A549 (cell line): ENCODE measurements at regions not wholly inside any gene's neighbourhood (a gene's known extent, or its start where the extent isn't known, plus 50 kb on each side); places are given as distances from the start of the nearest gene placed in this dataset.

Experiments used
- ATAC-seq, 2 experiments: fragments of 200-7000 bp in 1 of 2; fragments of >200 bp in 1 of 2; cut with Nextera tagmentation in 1 of 2; cut with Tn5 transposase in 1 of 2; 3 replicates each; pipeline versions ENCODE4 v1.8.0 to v1.9.1; 2018 to 2020; ENCODE audit warnings: mild to moderate bottlenecking in 1 of 2, moderate library complexity in 1 of 2
- CTCF ChIA-PET: fragments of 300-600 bp; sonication (Branson Sonifier 250); formaldehyde crosslinking; extraction: SDS; loops from one replicate; lab custom pipeline; 2021; ENCODE audit warnings: antibody characterized with exemption, inconsistent platforms; lab: Yijun Ruan, JAX
- POLR2A ChIA-PET: fragments of 350-600 bp; formaldehyde crosslinking; extraction: SDS; loops from one replicate; lab custom pipeline; 2021; ENCODE audit warnings: antibody characterized with exemption, inconsistent platforms; lab: Yijun Ruan, JAX
- DNase-seq, 2 experiments: peaks; one replicate each; pipeline versions ENCODE4 v3.0.0 to v3.0.0-alpha.2; 2011 to 2016; ENCODE audit warnings: low read depth in 1 of 2, low spot score in 1 of 2
- FAIRE-seq: peaks from 2 replicates; lab custom pipeline; 2011; peaks lifted over from hg19 to GRCh38; lab: Jason Lieb, UNC
- H3K27ac ChIP-seq, 2 experiments: fragments of >200 bp; sonication (Bioruptor Twin); formaldehyde crosslinking; 3 replicates each; pipeline ENCODE4 v1.5.1; 2016 to 2017
- H3K4me1 ChIP-seq: fragments of >200 bp; sonication (Bioruptor Twin); formaldehyde crosslinking; 3 replicates; pipeline ENCODE4 v1.6.1; 2016
- H3K4me2 ChIP-seq: fragments of >200 bp; sonication (Bioruptor Twin); formaldehyde crosslinking; 3 replicates; pipeline ENCODE4 v1.6.1; 2016
- H3K4me3 ChIP-seq: fragments of >200 bp; sonication (Bioruptor Twin); formaldehyde crosslinking; 3 replicates; pipeline ENCODE4 v1.5.1; 2016
- H3K9me3 ChIP-seq: fragments of >200 bp; sonication (Bioruptor Twin); formaldehyde crosslinking; 3 replicates; pipeline ENCODE4 v1.6.1; 2016
- CBX2 ChIP-seq: fragments of 200-600 bp; sonication (generic); IDR thresholded peaks from 2 replicates; pipeline ENCODE4 v1.6.1; 2016; ENCODE audit warnings: low read depth, mild to moderate bottlenecking, borderline replicate concordance
- CEBPB ChIP-seq, 2 experiments: fragments of >200 bp in 1 of 2; sonication (Bioruptor Twin) in 1 of 2; formaldehyde crosslinking in 1 of 2; IDR thresholded peaks; 2 replicates each; pipeline ENCODE4 v1.6.1; 2012 to 2016
- CHD2 ChIP-seq: fragments of 150-350 bp; IDR thresholded peaks from 2 replicates; pipeline ENCODE4 v1.6.1; 2014; ENCODE audit warnings: low read length; ENCODE audit not compliant: partially characterized antibody
- CTCF ChIP-seq: fragments of >200 bp; sonication (Bioruptor Twin); formaldehyde crosslinking; IDR thresholded peaks from 3 replicates; pipeline ENCODE4 v1.5.1; 2016
- EP300 ChIP-seq, 2 experiments: fragments of >200 bp; sonication (Bioruptor Twin); formaldehyde crosslinking; IDR thresholded peaks; 2 replicates in 1 of 2; 3 replicates in 1 of 2; pipeline ENCODE4 v1.6.1; 2016 to 2017
- HDAC2 ChIP-seq: fragments of 200-600 bp; sonication (generic); IDR thresholded peaks from 2 replicates; pipeline ENCODE4 v1.6.1; 2016
- HMGXB4 ChIP-seq: fragments of 250-450 bp; sonication (Bioruptor Pico); IDR thresholded peaks from 2 replicates; pipeline ENCODE4 v1.5.0; 2021; ENCODE audit warnings: mild to moderate bottlenecking, moderate library complexity, borderline replicate concordance
- HOXA7 ChIP-seq: fragments of 250-450 bp; sonication (Bioruptor Pico); IDR thresholded peaks from 2 replicates; pipeline ENCODE4 v1.5.0; 2020; ENCODE audit warnings: mild to moderate bottlenecking, moderate library complexity
- JUN ChIP-seq, 2 experiments: fragments of >200 bp; sonication (Bioruptor Twin); formaldehyde crosslinking; IDR thresholded peaks; 2 replicates in 1 of 2; 3 replicates in 1 of 2; pipeline ENCODE4 v1.6.1; 2016 to 2017
- KDM5A ChIP-seq: fragments of 200-600 bp; sonication (generic); IDR thresholded peaks from 2 replicates; pipeline ENCODE4 v1.6.1; 2016; ENCODE audit warnings: antibody characterized with exemption, mild to moderate bottlenecking
- MAFK ChIP-seq: fragments of 450-650 bp; IDR thresholded peaks from 2 replicates; pipeline ENCODE4 v1.6.1; 2014; ENCODE audit not compliant: partially characterized antibody
- MAX ChIP-seq: IDR thresholded peaks from 2 replicates; pipeline ENCODE4 v1.6.1; 2012
- PBX3 ChIP-seq: IDR thresholded peaks from 2 replicates; pipeline ENCODE4 v1.6.1; 2012
- PHF8 ChIP-seq: fragments of 200-600 bp; sonication (generic); IDR thresholded peaks from 2 replicates; pipeline ENCODE4 v1.6.1; 2016; ENCODE audit warnings: low read depth, mild to moderate bottlenecking, antibody characterized with exemption, moderate library complexity, borderline replicate concordance
- POLR2AphosphoS2 ChIP-seq: conservative IDR thresholded peaks from 2 replicates; pipeline ENCODE4 v1.6.1; 2012; ENCODE audit warnings: low read length, improper control_type of control experiment, inconsistent platforms
- RAD21 ChIP-seq, 2 experiments: fragments of >200 bp in 1 of 2; sonication (Bioruptor Twin) in 1 of 2; formaldehyde crosslinking in 1 of 2; IDR thresholded peaks in 1 of 2; conservative IDR thresholded peaks in 1 of 2; 2 replicates in 1 of 2; 3 replicates in 1 of 2; pipeline ENCODE4 v1.6.1; 2012 to 2018; ENCODE audit warnings: inconsistent platforms in 1 of 2
- RARB ChIP-seq: fragments of 250-450 bp; sonication (Bioruptor Pico); IDR thresholded peaks from 2 replicates; pipeline ENCODE4 v1.8.0; 2021; ENCODE audit warnings: mild to moderate bottlenecking, moderate library complexity
- RCOR1 ChIP-seq: fragments of 150-350 bp; IDR thresholded peaks from 2 replicates; pipeline ENCODE4 v1.6.1; 2014; ENCODE audit warnings: antibody characterized with exemption, low read length, low read depth
- SMC3 ChIP-seq: fragments of >200 bp; sonication (Bioruptor Twin); formaldehyde crosslinking; IDR thresholded peaks from 3 replicates; pipeline ENCODE4 v1.6.1; 2018; ENCODE audit warnings: inconsistent platforms
- TFCP2L1 ChIP-seq: fragments of 250-450 bp; sonication (Bioruptor Pico); IDR thresholded peaks from 2 replicates; pipeline ENCODE4 v1.5.0; 2021; ENCODE audit warnings: mild to moderate bottlenecking
- TP53 ChIP-seq: fragments of 250-450 bp; sonication (Bioruptor Pico); IDR thresholded peaks from 2 replicates; pipeline ENCODE4 v1.5.0; 2021; ENCODE audit warnings: mild to moderate bottlenecking, moderate library complexity
- USF2 ChIP-seq: fragments of 450-650 bp; IDR thresholded peaks from 2 replicates; pipeline ENCODE4 v1.6.1; 2014; ENCODE audit warnings: antibody characterized with exemption
- WGBS: methylation state at CpG from one replicate; pipeline ENCODE4 v1.1.6; 2017; ENCODE audit errors: missing lambda C conversion rate; 5-methylcytosine and 5-hydroxymethylcytosine counted together

GRCh38 chr5:23216345-23216744 lies 291.1 kb upstream of the PRDM9 start:
- ChIA-PET CTCF (interaction anchor here (0.6 kb wide), 1 partner anchor 14 kb away, joined by 3 read pairs; no protein-coding TSS in a partner anchor), POLR2A (no interaction called here)
- 30% methylated on average over 5 of the region's 5 CpGs for WGBS
- no peak for FAIRE-seq
- Histone ChIP-seq H3K27ac (no peak overlapping the region), H3K9me3 (no peaks in the 10 kb centered on the region), H3K4me1 (no peaks in the 10 kb centered on the region), H3K4me2 (no peak overlapping the region), H3K4me3 (no peak overlapping the region)
- DNase-seq: no peak
- TF ChIP-seq TFCP2L1 (CRISPR knock-in tag) (no peak), MAFK (peak; percentile 78)
- ATAC-seq: no peak

GRCh38 chr5:23208959-23209431 lies 298.4 kb upstream of the PRDM9 start:
- Histone ChIP-seq H3K9me3 (no peaks in the 10 kb centered on the region), H3K4me1 (no peaks in the 10 kb centered on the region), H3K27ac (no peak overlapping the region), H3K4me3 (no peak overlapping the region), H3K4me2 (no peak overlapping the region)
- ATAC-seq: peak; percentile 70 to 87; a peak in 5 of 6 replicates
- TF ChIP-seq PHF8 (no peak), MAFK (peak; percentile 40), CTCF (peak; percentile 56), POLR2AphosphoS2 (no peak), SMC3 (peak; percentile 42), RAD21 (conservative IDR thresholded peaks at IDR 0.05 in 1 of 2, IDR thresholded peaks at IDR 0.05 in 1 of 2) (peak; percentile 56 to 68; a peak in 4 of 5 replicates), RARB (no peak)
- DNase-seq: peak; percentile 12 to 68
- 5% methylated on average over 1 of the region's 1 CpG for WGBS
- POLR2A ChIA-PET: interaction anchor here (0.7 kb wide), 1 partner anchor 298 kb away, joined by 4 read pairs; the partner anchor contains the start of gene PRDM9
- CTCF ChIA-PET: interaction anchor here (0.6 to 1.7 kb wide), 8 partner anchors 13 to 600 kb away, joined by 3 to 7 read pairs (median 3); partner anchors contain the start of gene CDH12
- FAIRE-seq: no peak

GRCh38 chr5:23204111-23204510 lies 303.3 kb upstream of the PRDM9 start:
- no peak for TF ChIP-seq PHF8
- TF ChIP-seq TP53: no peak
- TF ChIP-seq CHD2: no peak
- no peak for TF ChIP-seq JUN (IDR thresholded peaks at IDR 0.05)
- TF ChIP-seq RAD21 (conservative IDR thresholded peaks at IDR 0.05 in 1 of 2, IDR thresholded peaks at IDR 0.05 in 1 of 2): no peak
- Histone ChIP-seq H3K4me3 (no peak overlapping the region), H3K9me3 (0 out of 3 replicates have a peak, but pooled peaks cover 2% of the 10 kb centered on the region), H3K4me2 (no peak overlapping the region), H3K4me1 (no peaks in the 10 kb centered on the region), H3K27ac (no peak overlapping the region)
- ChIA-PET CTCF (no interaction called here), POLR2A (no interaction called here)
- DNase-seq: no peak
- no peak for ATAC-seq
- FAIRE-seq: no peak

GRCh38 chr5:23169660-23170416 lies 316.7 kb upstream of the CDH12 start:
- no peaks in the 10 kb centered on the region for H3K4me1 ChIP-seq
- ATAC-seq: no peak
- ChIA-PET CTCF (interaction anchor here (0.5 kb wide), 1 partner anchor 373 kb away, joined by 3 read pairs; no protein-coding TSS in a partner anchor), POLR2A (no interaction called here)
- 11% methylated on average over 7 of the region's 7 CpGs for WGBS
- DNase-seq: no peak
- no peak for FAIRE-seq
- no peak overlapping the region for H3K4me2 ChIP-seq
- H3K27ac ChIP-seq: no peak overlapping the region
- no peaks in the 10 kb centered on the region; the same call in 2 of the 3 replicates for H3K9me3 ChIP-seq
- TF ChIP-seq CHD2 (no peak), JUN (IDR thresholded peaks at IDR 0.05) (no peak), KDM5A (no peak), HMGXB4 (no peak), EP300 (IDR thresholded peaks at IDR 0.05) (no peak), PBX3 (no peak), RCOR1 (no peak), USF2 (no peak), MAX (no peak), HDAC2 (no peak), CBX2 (no peak), HOXA7 (CRISPR knock-in tag) (no peak), CEBPB (IDR thresholded peaks at IDR 0.05) (no peak)
- H3K4me3 ChIP-seq: no peak overlapping the region
